ENCODE measurements at regions not wholly inside any gene's neighbourhood (a gene's known extent, or its start where the extent isn't known, plus 50 kb on each side); places are given as distances from the start of the nearest gene placed in this dataset.

GRCh38 chr14:53742233-53742620, 214.4 kb downstream of the BMP4 start (continued):
- TF ChIP-seq BCL11A (IDR thresholded peaks at IDR 0.05; ENCODE audit: low read depth in 2 of 2, low read length in 2 of 2) = peak in 1 of 2 experiments; percentile 8
- no peak for TF ChIP-seq CBX8 (IDR thresholded peaks at IDR 0.05; ENCODE audit: borderline replicate concordance, low read depth, low read length)
- TF ChIP-seq SAP30 (IDR thresholded peaks at IDR 0.05; ENCODE audit: insufficient read depth, insufficient replicate concordance, low read length) = no peak
- TF ChIP-seq RFX5 (IDR thresholded peaks at IDR 0.05; ENCODE audit: borderline replicate concordance, low read depth, low read length) = no peak
- no peak for TF ChIP-seq FOSL1 (IDR thresholded peaks at IDR 0.05; ENCODE audit: insufficient read depth, low read depth, low read length)
- no peak for TF ChIP-seq PHF8 (conservative IDR thresholded peaks at IDR 0.05; ENCODE audit: low read depth, low read length)
- no peak for TF ChIP-seq RAD21 (IDR thresholded peaks at IDR 0.05 in 1 of 2, conservative IDR thresholded peaks at IDR 0.05 in 1 of 2; ENCODE audit: low read depth in 2 of 2, low read length in 2 of 2)
- no peak for TF ChIP-seq BACH1 (IDR thresholded peaks at IDR 0.05; ENCODE audit: low read length)
- TF ChIP-seq GTF2F1 (IDR thresholded peaks at IDR 0.05; ENCODE audit: borderline replicate concordance, low read depth, low read length) = no peak
- TF ChIP-seq POU5F1 (IDR thresholded peaks at IDR 0.05; ENCODE audit: low read depth, low read length) = peak; percentile 5; the same call in 1 of the 2 replicates
- TF ChIP-seq, protein P1, sequence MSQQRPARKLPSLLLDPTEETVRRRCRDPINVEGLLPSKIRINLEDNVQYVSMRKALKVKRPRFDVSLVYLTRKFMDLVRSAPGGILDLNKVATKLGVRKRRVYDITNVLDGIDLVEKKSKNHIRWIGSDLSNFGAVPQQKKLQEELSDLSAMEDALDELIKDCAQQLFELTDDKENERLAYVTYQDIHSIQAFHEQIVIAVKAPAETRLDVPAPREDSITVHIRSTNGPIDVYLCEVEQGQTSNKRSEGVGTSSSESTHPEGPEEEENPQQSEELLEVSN (IDR thresholded peaks at IDR 0.05) = no peak
- TF ChIP-seq KDM5A (IDR thresholded peaks at IDR 0.05; ENCODE audit: low read length) = no peak
- no peak for TF ChIP-seq HDAC6 (IDR thresholded peaks at IDR 0.05; ENCODE audit: low read depth, low read length)
- no peak for TF ChIP-seq EZH2 (IDR thresholded peaks at IDR 0.05; ENCODE audit: low read depth, low read length, severe bottlenecking)
- TF ChIP-seq, protein P2, sequence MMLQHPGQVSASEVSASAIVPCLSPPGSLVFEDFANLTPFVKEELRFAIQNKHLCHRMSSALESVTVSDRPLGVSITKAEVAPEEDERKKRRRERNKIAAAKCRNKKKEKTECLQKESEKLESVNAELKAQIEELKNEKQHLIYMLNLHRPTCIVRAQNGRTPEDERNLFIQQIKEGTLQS (IDR thresholded peaks at IDR 0.05; ENCODE audit: insufficient read depth, low read depth, low read length) = no peak
- no peak for TF ChIP-seq MAX (IDR thresholded peaks at IDR 0.05)
- TF ChIP-seq KDM4A (IDR thresholded peaks at IDR 0.05; ENCODE audit: low read depth, low read length, severe bottlenecking) = no peak
- peak in 1 of 2 experiments; percentile 53; a peak in 1 of 3 replicates for TF ChIP-seq EP300 (IDR thresholded peaks at IDR 0.05; ENCODE audit: borderline replicate concordance in 1 of 2, low read depth in 2 of 2, low read length in 2 of 2)
- no peak for TF ChIP-seq SIRT6 (IDR thresholded peaks at IDR 0.05; ENCODE audit: low read length)
- no peak for TF ChIP-seq CEBPB (IDR thresholded peaks at IDR 0.05; ENCODE audit: low read depth, low read length)
- TF ChIP-seq SRF (IDR thresholded peaks at IDR 0.05; ENCODE audit: low read depth, low read length) = no peak
- no peak for TF ChIP-seq SP4 (IDR thresholded peaks at IDR 0.05; ENCODE audit: low read length)
- TF ChIP-seq TAF1 (IDR thresholded peaks at IDR 0.05; ENCODE audit: low read depth, low read length) = no peak
- no peak for TF ChIP-seq MAFK (IDR thresholded peaks at IDR 0.05; ENCODE audit: low read depth, low read length)
- no peak for TF ChIP-seq TAF7 (optimal IDR thresholded peaks at IDR 0.05; ENCODE audit: borderline replicate concordance, low read depth, low read length)

Data from H1 (cell line).